ENCODE measurements at regions not wholly inside any gene's neighbourhood (a gene's known extent, or its start where the extent isn't known, plus 50 kb on each side); places are given as distances from the start of the nearest gene placed in this dataset.

DNA sequence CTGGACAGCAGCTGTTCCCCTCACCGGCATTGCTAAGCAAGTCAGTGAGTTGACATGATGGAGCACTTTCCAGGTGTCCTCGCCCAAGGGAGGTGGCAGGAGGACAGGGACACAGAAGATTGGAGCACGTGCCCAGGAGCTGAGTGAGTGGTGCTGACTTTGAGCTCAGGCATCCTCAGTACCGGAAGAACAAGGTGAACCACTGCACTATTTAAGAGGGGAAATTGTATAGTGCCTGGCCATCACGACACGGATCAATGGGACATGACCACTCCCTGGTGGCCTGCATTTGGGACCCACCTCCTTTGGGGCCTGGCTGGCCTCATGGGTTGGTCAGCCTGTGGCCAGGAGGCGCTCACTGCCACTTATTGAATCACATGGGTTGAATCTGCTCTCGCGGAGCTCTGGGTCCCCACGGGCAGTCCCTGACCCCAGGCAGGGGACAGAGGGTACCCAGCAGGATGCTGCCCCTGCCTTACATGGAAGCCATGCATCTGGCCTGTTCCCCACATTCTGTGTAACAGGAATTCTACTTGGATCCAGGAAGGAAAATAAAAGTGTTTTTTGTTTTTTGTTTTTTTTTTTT, 206.9 kb upstream of the ZNF536 start:
- intact Hi-C loops (cut with DNase I) = no loop called here
- TF ChIP-seq, protein P1, sequence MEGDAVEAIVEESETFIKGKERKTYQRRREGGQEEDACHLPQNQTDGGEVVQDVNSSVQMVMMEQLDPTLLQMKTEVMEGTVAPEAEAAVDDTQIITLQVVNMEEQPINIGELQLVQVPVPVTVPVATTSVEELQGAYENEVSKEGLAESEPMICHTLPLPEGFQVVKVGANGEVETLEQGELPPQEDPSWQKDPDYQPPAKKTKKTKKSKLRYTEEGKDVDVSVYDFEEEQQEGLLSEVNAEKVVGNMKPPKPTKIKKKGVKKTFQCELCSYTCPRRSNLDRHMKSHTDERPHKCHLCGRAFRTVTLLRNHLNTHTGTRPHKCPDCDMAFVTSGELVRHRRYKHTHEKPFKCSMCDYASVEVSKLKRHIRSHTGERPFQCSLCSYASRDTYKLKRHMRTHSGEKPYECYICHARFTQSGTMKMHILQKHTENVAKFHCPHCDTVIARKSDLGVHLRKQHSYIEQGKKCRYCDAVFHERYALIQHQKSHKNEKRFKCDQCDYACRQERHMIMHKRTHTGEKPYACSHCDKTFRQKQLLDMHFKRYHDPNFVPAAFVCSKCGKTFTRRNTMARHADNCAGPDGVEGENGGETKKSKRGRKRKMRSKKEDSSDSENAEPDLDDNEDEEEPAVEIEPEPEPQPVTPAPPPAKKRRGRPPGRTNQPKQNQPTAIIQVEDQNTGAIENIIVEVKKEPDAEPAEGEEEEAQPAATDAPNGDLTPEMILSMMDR (IDR thresholded peaks at IDR 0.05) = no peak
- no peak for TF ChIP-seq POLR2A (IDR thresholded peaks at IDR 0.05)
- no peak overlapping the region for H3K27ac ChIP-seq
- no peaks in the 10 kb centered on the region for H3K4me1 ChIP-seq
- H3K27me3 ChIP-seq = peaks cover 0 to 3% (median 0%) of the 10 kb centered on the region in 9 donors
- no peaks in the 10 kb centered on the region for H3K36me3 ChIP-seq
- ATAC-seq (no peak), DNase-seq (no peak)
- no peak overlapping the region for H3K4me3 ChIP-seq
- 86 to 93% (median 90%) methylated on average over 6 to 10 of the region's 10 CpGs for WGBS, 4 donors
- H3K9me3 ChIP-seq = no peaks in the 10 kb centered on the region

DNA sequence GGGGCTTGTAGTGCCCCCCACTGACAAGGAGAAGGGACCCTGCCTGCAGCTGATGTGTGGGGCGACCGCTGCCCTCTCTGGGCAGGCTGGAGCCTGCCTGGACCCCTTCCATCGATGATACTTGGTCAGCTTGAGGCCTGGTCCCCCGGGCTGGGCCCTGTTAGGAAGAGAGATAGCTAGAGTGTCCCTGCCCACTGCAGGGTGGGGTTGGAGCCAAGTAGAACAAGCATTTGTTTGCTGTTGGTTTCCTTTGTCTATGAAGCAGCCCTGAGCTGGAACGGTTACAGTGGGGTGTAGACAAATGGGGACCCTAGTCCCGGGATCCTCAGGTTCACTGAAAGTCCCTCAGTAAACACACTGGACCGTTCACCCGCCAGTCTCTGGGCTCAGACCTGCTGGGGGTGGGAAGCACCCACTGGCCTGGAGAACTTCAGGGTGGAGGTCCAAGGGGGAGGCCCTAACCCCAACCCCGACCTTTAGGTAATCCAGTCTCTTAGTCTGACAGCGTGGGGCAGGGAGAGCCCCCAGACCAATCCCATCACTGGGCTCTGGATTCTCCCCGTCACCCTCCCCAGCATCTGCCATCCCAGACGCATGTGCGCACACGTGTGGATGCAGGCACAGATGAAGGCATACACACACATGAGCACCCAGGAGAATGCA, 204.8 kb upstream of the ZNF536 start:
- Histone ChIP-seq H3K27ac (no peak overlapping the region), H3K9me3 (no peaks in the 10 kb centered on the region), H3K4me1 (no peaks in the 10 kb centered on the region), H3K36me3 (no peaks in the 10 kb centered on the region), H3K4me3 (no peak overlapping the region), H3K27me3 (no peaks in the 10 kb centered on the region)
- ATAC-seq = no peak
- no peak for DNase-seq
- intact Hi-C loops (cut with DNase I) = no loop called here
- WGBS, 4 donors = 85 to 93% (median 86%) methylated on average over 12 to 14 of the region's 14 CpGs
- TF ChIP-seq, protein P1 (IDR thresholded peaks at IDR 0.05) = no peak
- no peak for TF ChIP-seq POLR2A (IDR thresholded peaks at IDR 0.05)

DNA sequence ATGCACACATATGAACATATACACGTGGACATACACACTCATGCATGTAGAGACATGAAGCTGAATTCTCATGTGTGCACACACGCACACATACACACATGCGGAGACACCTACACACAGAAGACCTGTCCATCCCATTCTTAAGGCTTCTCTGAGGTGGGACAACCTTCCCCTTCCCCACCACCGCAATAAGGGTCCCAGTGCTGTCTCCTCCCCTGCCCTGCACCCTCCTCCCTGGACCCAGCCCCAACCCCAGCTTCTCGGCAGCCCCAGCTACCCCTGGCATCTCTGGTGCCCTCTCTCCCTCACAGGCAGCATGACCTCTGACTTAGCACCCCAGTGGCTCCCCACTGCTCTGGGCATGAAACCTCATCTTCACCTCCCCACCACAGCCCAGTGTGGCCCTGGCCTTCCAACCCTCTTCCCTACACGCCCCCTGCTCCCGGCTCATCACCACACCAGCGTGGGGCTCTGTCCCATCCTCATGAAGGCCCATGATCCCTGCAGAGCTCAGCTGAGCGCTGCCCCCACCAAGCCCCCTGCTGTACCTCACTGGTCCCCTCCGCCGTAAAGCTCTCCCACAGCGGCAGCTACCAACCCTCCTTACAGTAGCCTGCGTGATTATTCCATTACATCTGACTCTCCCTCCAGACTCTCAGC, 204.1 kb upstream of the ZNF536 start:
- no peak for ATAC-seq

DNA sequence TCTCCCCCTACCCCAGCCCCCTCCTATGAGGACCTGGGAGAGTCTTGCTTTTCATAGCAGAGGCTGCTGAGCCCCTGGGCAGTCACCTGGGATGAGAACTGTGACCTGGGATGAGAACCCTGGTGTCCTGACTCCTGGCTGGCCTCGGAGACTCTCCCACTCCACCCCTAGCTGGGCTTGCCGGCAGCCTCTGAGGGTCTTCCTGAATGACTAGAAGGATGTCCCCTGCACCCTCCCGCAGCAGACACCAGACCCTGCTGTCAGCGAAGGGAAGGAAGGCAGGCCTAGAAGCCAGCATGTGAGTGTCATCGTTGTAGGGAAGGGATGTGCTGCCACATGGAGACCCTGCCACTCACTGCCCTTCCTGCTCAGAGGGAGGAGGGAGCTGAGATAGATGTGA, 203.4 kb upstream of the ZNF536 start:
- WGBS, 4 donors = 72 to 80% (median 77%) methylated on average over 4 to 5 of the region's 5 CpGs
- Histone ChIP-seq H3K4me1 (no peaks in the 10 kb centered on the region), H3K36me3 (no peaks in the 10 kb centered on the region), H3K9me3 (no peaks in the 10 kb centered on the region), H3K4me3 (no peak overlapping the region), H3K27me3 (no peaks in the 10 kb centered on the region), H3K27ac (no peak overlapping the region)
- no peak for ATAC-seq
- DNase-seq = no peak
- TF ChIP-seq, protein P1 (IDR thresholded peaks at IDR 0.05) = no peak
- TF ChIP-seq POLR2A (IDR thresholded peaks at IDR 0.05) = no peak
- intact Hi-C loops (cut with DNase I) = no loop called here

More for the DNA sequence above, 204.1 kb upstream of the ZNF536 start:
- WGBS, 4 donors = 84 to 89% (median 87%) methylated on average over 13 of the region's 13 CpGs
- no peaks in the 10 kb centered on the region for H3K4me1 ChIP-seq
- intact Hi-C loops (cut with DNase I) = no loop called here
- DNase-seq = no peak
- H3K27me3 ChIP-seq = no peaks in the 10 kb centered on the region
- no peaks in the 10 kb centered on the region for H3K9me3 ChIP-seq
- TF ChIP-seq POLR2A (IDR thresholded peaks at IDR 0.05) = no peak
- TF ChIP-seq, protein P1 (IDR thresholded peaks at IDR 0.05) = no peak
- no peak overlapping the region for H3K27ac ChIP-seq
- no peaks in the 10 kb centered on the region for H3K36me3 ChIP-seq
- no peak overlapping the region for H3K4me3 ChIP-seq

Measured in heart left ventricle (tissue), 16 donors.